NCI-H748 (cell line): ENCODE measurements at regions not wholly inside any gene's neighbourhood (a gene's known extent, or its start where the extent isn't known, plus 50 kb on each side); places are given as distances from the start of the nearest gene placed in this dataset.
"Not testable (repeated sequence)": the region's sequence is repeated elsewhere in the genome, so short reads cannot be mapped to it uniquely, and the experiment has no call there.

Experiments
- DNase-seq: peaks from one replicate; lab custom pipeline; 2025; ENCODE audit not compliant: unreplicated experiment; lab: John Stamatoyannopoulos, UW

- DNase-seq = no peak
These were observed 99.7 kb upstream of the CTDP1 start for GRCh38 chr18:79579807-79580497.

- no peak for DNase-seq
These were observed 99.0 kb upstream of the CTDP1 start for GRCh38 chr18:79580498-79581171.

DNA sequence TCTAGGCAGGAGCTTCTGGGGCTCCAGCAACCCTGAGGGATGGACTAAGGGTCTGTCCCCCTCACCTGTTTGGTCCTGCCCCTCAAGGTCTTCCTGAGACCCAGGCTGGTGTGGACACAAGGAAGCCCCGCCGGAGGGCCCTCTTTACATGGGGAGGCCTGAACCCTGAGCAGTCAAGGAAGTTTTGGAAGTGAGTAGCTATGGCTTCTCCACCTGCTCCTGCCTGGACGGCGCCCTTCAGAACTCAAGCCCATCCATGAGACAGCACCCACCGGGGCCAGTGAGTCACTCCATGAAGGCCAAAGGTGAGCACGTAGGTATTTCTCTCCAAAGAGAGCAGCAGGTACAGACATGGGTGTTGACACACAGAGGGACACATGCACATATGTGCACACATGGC lies 98.2 kb upstream of the CTDP1 start:
- no peak for DNase-seq

GRCh38 chr18:79581911-79582310 lies 97.7 kb upstream of the CTDP1 start:
- no peak for DNase-seq

DNA sequence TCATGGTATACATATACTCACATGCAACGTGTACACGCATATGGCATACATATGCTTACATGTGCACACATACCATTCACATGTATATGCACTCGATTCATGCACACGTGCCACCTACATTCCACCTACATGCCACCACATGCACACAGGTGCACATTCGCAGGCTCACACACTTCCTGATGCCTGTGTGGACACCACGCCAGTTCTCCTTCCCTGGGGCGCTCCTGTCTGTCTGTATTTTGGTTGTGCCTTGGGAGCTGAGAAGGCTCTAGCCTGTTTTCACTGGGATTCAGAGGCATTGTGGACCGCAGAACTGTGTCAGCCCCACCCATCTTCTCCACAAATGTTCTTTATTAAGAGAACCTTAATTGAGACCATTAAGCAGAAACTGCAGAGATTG lies 96.6 kb upstream of the CTDP1 start:
- DNase-seq = peak; percentile 47

- DNase-seq = peak; percentile 41
These were observed 96.2 kb upstream of the CTDP1 start for GRCh38 chr18:79583426-79583825.

GRCh38 chr18:79583984-79584401 lies 95.6 kb upstream of the CTDP1 start:
- peak; percentile 47 for DNase-seq

- no peak for DNase-seq
These were observed 94.9 kb upstream of the CTDP1 start for GRCh38 chr18:79584491-79585394.

DNA sequence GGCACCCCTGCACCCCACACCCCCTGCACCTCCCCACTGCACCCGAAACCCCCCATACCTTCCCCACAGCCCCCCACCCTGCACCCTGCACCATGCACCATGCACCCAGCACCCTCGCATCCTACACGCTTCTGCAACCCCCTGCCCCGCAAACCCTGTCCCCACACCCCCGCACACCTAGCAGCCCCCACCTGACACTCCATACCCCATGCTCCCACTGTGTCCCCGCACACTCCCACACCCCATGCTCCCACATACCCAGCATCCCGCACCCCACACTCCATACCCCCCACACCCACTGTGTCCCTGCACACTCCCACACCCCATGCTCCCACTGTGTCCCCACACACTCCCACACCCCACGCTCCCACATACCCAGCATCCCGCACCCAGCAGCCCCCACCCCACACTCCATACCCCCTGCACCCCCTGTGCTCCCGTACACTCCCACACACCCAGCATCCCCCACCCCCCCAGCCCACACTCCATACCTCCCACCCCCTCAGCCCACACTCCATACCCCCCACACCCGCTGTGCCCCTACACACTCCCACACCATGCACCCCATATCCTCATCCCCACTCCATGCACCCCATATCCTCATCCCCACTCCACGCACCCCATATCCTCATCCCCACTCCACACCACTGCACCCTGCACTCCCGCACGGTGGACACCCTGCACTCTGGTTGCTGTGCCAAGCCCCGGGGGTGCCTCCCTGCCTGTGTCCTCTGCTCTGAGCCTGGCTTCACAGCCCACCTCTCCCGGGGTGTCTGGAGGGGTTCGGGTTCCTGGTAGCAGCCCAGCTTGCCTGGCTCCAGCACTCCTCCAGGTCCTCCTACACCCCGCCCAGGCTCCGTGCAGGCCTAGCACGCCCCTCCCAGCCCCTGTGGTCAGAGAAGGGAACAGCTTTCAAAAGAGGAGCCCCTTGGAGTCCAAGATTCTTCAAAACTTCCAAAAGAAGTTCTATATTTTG lies 93.9 kb upstream of the CTDP1 start:
- no peak for DNase-seq

GRCh38 chr18:79586436-79587225 lies 93.0 kb upstream of the CTDP1 start:
- no peak for DNase-seq

- no peak for DNase-seq
These were observed 92.3 kb upstream of the CTDP1 start for GRCh38 chr18:79587226-79587741.

DNA sequence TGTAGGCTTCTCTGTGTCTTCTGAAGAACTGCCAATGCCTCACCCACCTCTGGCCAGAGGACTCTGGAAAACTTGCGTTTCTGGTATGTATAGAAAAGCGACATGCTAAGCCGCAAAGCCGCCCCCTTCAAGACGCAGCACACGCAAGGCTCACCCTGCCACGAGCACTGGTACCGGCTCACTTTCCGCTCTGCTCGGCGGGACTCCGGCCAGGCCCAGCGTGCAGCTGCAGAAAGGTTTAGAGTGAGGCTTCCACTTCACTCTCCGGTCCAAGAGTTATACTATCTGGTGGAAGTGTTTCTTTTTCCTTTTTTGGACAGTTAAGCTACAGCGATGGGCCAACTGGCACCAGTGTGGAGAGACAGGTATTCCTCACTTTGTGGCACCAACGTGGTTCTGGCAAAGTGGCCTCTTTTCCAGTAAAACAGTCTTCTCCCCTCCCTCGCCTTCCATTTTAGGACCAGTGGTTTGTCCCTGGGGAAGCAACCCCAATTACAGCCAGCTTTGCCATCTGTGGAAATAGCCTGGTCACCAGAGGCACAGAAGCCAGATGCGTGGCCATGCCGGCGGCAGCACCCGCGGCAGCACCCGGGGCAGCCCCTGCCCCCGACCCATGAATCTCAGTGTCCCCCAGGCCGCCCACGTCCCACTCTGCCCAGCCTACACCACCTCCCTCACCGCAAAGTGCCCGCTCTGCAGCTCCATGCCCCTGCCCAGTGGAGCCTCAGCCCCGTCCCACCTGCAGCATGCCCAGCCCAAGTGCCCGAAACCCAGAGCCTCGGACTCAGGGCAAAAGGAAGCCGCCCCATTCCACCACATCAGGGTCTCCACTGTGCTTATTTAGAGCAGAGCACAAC lies 91.6 kb upstream of the CTDP1 start:
- DNase-seq = no peak

DNA sequence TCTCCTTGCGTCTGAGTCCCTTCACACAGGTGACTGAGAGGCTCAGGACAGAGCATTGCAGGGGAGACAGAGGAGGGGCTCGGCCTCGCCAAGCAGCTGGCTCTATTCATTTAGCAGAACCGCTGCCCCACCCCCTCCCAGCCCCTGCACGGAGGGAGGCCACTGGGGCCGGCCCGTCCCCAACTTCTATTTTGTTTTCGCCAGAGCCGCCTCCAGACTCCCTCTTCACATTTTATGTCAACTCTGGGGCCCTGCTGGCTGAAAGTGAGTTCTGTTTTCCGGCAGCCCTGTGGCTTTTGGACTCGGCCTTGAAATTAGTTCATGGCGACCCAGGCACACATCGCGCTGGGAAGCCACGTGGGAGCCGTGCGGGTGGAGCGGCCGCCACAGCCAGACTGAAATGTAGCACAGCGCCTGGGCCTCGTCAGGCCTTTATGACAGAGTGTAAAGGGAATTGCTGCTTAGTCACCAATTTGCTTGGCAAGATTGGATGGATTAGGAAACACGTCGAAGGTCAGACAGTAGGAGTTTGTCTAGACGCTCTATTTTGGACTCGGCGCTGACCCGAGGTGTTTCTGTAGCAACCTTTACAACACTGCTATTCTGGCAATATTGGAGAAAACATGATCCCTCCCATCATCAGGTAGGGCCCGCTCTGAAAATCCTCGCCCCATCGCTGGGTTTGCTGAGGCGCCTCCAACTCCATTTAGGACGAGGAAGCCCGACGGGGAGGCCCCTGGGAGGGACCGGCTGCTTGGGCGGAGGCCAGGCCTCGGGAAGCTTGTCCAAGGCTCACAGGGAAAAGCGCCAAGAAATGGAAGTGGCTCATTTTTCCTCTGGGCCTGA lies 90.7 kb upstream of the CTDP1 start:
- peak; percentile 25 for DNase-seq

- no peak for DNase-seq
These were observed 90.0 kb upstream of the CTDP1 start for GRCh38 chr18:79589601-79590091.

- no peak for DNase-seq
These were observed 89.2 kb upstream of the CTDP1 start for GRCh38 chr18:79590191-79591031.

DNA sequence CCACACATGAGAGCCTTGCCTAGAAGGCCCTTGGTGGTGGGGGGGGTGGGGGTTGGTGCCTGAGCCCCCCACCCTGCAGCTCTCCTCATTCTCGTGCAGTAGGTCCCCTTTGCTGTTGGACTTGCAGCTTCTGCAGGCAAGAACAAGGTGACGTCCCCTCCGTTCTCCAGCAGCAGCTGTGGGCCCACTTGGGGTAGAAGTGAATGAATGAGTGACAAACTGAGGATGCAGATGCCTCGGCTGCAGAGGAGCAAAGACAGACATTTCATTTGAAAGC lies 88.6 kb upstream of the CTDP1 start:
- DNase-seq = no peak

GRCh38 chr18:79592684-79593083 lies 86.9 kb upstream of the CTDP1 start:
- not testable (repeated sequence) for DNase-seq
